Ovary (tissue), 7 donors: ENCODE measurements at regions not wholly inside any gene's neighbourhood (a gene's known extent, or its start where the extent isn't known, plus 50 kb on each side); places are given as distances from the start of the nearest gene placed in this dataset.

Experiments used
- DNase-seq, 5 donors: peaks; one replicate each; pipeline ENCODE4 v3.0.0-alpha.2; 2019 to 2020
- H3K27ac ChIP-seq, 2 donors: fragments of 200-600 bp; one replicate each; pipeline versions ENCODE4 v1.5.1 to v1.8.0; 2019 to 2022
- H3K27me3 ChIP-seq: fragments of 200-600 bp; one replicate; pipeline ENCODE4 v1.8.0; 2022
- H3K36me3 ChIP-seq: fragments of 200-600 bp; sonication (generic); one replicate; pipeline ENCODE4 v1.5.1; 2019
- H3K4me1 ChIP-seq: one replicate; pipeline ENCODE4 v1.8.1; 2013; ENCODE audit warnings: mild to moderate bottlenecking, moderate library complexity; ENCODE audit not compliant: insufficient read depth
- H3K4me3 ChIP-seq: fragments of 200-600 bp; sonication (generic); one replicate; pipeline ENCODE4 v1.5.1; 2017
- H3K9me3 ChIP-seq, 2 donors: fragments of 200-600 bp in 1 of 2; sonication (generic) in 1 of 2; one replicate each; pipeline versions ENCODE4 v1.5.1 to v1.8.1; 2013 to 2019; ENCODE audit warnings: mild to moderate bottlenecking in 1 of 2, moderate library complexity in 1 of 2
- CTCF ChIP-seq, 3 donors: fragments of 450-650 bp in 2 of 3; fragments of 200-600 bp in 1 of 3; IDR thresholded peaks; one replicate each; pipeline versions ENCODE4 v1.5.1 to v1.8.0; 2016 to 2022; ENCODE audit warnings: antibody characterized with exemption in 3 of 3, mild to moderate bottlenecking in 1 of 3
- EP300 ChIP-seq: sonication (generic); formaldehyde crosslinking; IDR thresholded peaks from one replicate; pipeline ENCODE4 v1.6.1; 2017; ENCODE audit warnings: antibody characterized with exemption
- POLR2A ChIP-seq: fragments of 450-650 bp; IDR thresholded peaks from one replicate; pipeline ENCODE4 v1.6.1; 2017; ENCODE audit warnings: antibody characterized with exemption, mild to moderate bottlenecking, moderate library complexity
- WGBS, 3 donors: extraction: QIAGEN DNeasy Blood & Tissue Kit in 1 of 3; methylation state at CpG; one replicate each; pipeline versions ENCODE4 v1.1.5 to v1.1.7; 2013 to 2017; 5-methylcytosine and 5-hydroxymethylcytosine counted together
- intact Hi-C, 4 donors: fragments of 100-400 bp; cut with DNase I; formaldehyde crosslinking; loops; one replicate each; pipeline versions ENCODE4 v1.11.0 to v1.15.1; 2022 to 2023
- donor health status: DM: no; HTN: no; CAD: no; lungs with moderate emphysema.
- donor health status: DM: no; HTN: no; CAD: no.
- donor health status: Bipolar disorder and iron deficiency.
- donor health status: DM: no; HTN: no; CAD: no.
- donor health status: DM: yes; HTN: yes; CAD: no.

GRCh38 chr7:21041252-21041651, 254.6 kb upstream of the SP8 start:
- TF ChIP-seq CTCF (IDR thresholded peaks at IDR 0.05): no peak
- TF ChIP-seq EP300: no peak
- no peak for TF ChIP-seq POLR2A

GRCh38 chr7:21041666-21042065, 255.0 kb upstream of the SP8 start:
- no peaks in the 10 kb centered on the region for H3K9me3 ChIP-seq
- intact Hi-C loops: no loop called here
- no peak overlapping the region for H3K27ac ChIP-seq
- TF ChIP-seq CTCF (IDR thresholded peaks at IDR 0.05): no peak
- TF ChIP-seq POLR2A: no peak
- TF ChIP-seq EP300: no peak
- H3K4me3 ChIP-seq: no peak overlapping the region
- DNase-seq: no peak
- H3K27me3 ChIP-seq: no peaks in the 10 kb centered on the region
- H3K4me1 ChIP-seq: no peaks in the 10 kb centered on the region
- no peaks in the 10 kb centered on the region for H3K36me3 ChIP-seq
- WGBS, 3 donors: 61 to 63% (median 63%) methylated on average over 5 of the region's 5 CpGs

More at GRCh38 chr7:21041252-21041651, 254.6 kb upstream of the SP8 start:
- H3K9me3 ChIP-seq: no peaks in the 10 kb centered on the region
- no peak overlapping the region for H3K27ac ChIP-seq
- H3K4me3 ChIP-seq: no peak overlapping the region
- H3K27me3 ChIP-seq: no peaks in the 10 kb centered on the region
- no peaks in the 10 kb centered on the region for H3K4me1 ChIP-seq
- no peaks in the 10 kb centered on the region for H3K36me3 ChIP-seq
- WGBS, 3 donors: 85 to 89% (median 85%) methylated on average over 2 of the region's 2 CpGs
- DNase-seq: no peak
- intact Hi-C loops: no loop called here

GRCh38 chr7:21044384-21044783, 257.7 kb upstream of the SP8 start:
- Histone ChIP-seq H3K36me3 (no peaks in the 10 kb centered on the region), H3K9me3 (no peaks in the 10 kb centered on the region), H3K27me3 (no peaks in the 10 kb centered on the region), H3K4me3 (no peak overlapping the region), H3K4me1 (no peaks in the 10 kb centered on the region), H3K27ac (no peak overlapping the region)
- intact Hi-C loops: no loop called here
- 34 to 53% (median 44%) methylated on average over 4 of the region's 4 CpGs for whole genome bisulfite sequencing, 3 donors
- TF ChIP-seq POLR2A: no peak
- TF ChIP-seq CTCF (IDR thresholded peaks at IDR 0.05): no peak
- TF ChIP-seq EP300: no peak
- DNase-seq: no peak

- TF ChIP-seq EP300 (no peak), CTCF (IDR thresholded peaks at IDR 0.05) (no peak)
- no peaks in the 10 kb centered on the region for H3K36me3 ChIP-seq
Measured at GRCh38 chr7:21044913-21045568, 258.4 kb upstream of the SP8 start.

More at GRCh38 chr7:21044913-21045568, 258.4 kb upstream of the SP8 start:
- Histone ChIP-seq H3K27ac (no peak overlapping the region), H3K9me3 (no peaks in the 10 kb centered on the region), H3K27me3 (no peaks in the 10 kb centered on the region), H3K4me1 (no peaks in the 10 kb centered on the region), H3K4me3 (no peak overlapping the region)
- no peak for DNase-seq
- intact Hi-C loops: no loop called here
- 50 to 59% (median 51%) methylated on average over 10 of the region's 10 CpGs for WGBS, 3 donors
